ENCODE measurements at regions not wholly inside any gene's neighbourhood (a gene's known extent, or its start where the extent isn't known, plus 50 kb on each side); places are given as distances from the start of the nearest gene placed in this dataset.

DNA sequence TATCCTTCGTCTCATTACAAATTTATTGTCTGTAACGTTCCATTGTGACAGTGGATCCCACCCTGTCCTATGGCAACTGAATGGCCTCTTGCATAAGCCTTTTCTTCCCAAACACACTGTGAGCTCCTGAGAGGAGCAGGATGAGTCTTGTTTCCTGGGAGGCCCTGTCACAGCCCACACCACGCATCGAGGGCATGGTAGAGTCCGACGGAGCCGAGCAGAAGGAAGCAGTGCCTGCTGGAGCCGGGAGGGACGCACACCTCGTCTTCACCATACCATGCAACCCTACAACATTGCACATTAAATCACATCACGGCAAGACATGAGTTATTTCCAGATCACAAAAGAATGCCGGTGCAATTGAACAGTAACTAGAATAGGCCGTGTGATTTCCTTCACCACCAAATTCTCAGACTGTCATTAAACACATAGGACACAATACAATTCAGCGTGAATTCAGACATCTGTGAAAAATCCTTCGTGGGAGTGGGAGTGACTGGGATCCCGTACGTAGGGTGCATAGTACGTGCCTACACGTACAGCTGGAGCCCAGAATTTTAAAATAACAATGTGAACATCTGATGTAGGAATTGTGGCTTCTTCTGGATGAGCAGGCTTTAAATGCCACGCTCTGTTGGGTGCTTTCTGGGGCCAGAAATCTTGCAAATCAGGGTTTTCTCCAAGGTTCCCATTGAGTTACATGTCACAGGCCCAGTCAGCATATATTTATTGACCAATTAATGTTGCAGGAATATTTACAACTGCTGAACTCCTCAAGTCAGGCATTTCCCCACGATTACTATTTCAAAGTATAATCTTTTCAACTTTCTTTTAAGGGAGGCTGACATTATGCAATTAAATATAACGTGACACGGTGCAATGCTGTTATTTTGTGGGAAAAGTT is 201.8 kb downstream of the TTLL2 start:
- Histone ChIP-seq H3K9ac (no peak overlapping the region), H3K36me3 (ENCODE audit: insufficient read depth) (no peaks in the 10 kb centered on the region), H2AFZ (ENCODE audit: low read depth) (no peak overlapping the region), H3K4me1 (ENCODE audit: low read depth, poor library complexity, severe bottlenecking) (no peaks in the 10 kb centered on the region), H3K27me3 (ENCODE audit: insufficient read depth, low read depth) (no peaks in the 10 kb centered on the region), H3K4me3 (IDR thresholded peaks at IDR 0.05; ENCODE audit: insufficient read depth, low read depth, low read length) (no peak overlapping the region), H3K4me2 (no peak overlapping the region), H4K20me1 (ENCODE audit: insufficient read depth) (no peaks in the 10 kb centered on the region), H3K79me2 (ENCODE audit: insufficient read depth, low read depth) (no peaks in the 10 kb centered on the region), H3K27ac (no peak overlapping the region)
- TF ChIP-seq, protein P1, sequence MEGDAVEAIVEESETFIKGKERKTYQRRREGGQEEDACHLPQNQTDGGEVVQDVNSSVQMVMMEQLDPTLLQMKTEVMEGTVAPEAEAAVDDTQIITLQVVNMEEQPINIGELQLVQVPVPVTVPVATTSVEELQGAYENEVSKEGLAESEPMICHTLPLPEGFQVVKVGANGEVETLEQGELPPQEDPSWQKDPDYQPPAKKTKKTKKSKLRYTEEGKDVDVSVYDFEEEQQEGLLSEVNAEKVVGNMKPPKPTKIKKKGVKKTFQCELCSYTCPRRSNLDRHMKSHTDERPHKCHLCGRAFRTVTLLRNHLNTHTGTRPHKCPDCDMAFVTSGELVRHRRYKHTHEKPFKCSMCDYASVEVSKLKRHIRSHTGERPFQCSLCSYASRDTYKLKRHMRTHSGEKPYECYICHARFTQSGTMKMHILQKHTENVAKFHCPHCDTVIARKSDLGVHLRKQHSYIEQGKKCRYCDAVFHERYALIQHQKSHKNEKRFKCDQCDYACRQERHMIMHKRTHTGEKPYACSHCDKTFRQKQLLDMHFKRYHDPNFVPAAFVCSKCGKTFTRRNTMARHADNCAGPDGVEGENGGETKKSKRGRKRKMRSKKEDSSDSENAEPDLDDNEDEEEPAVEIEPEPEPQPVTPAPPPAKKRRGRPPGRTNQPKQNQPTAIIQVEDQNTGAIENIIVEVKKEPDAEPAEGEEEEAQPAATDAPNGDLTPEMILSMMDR (conservative IDR thresholded peaks at IDR 0.05; ENCODE audit: low read depth, low read length), result no peak

DNA sequence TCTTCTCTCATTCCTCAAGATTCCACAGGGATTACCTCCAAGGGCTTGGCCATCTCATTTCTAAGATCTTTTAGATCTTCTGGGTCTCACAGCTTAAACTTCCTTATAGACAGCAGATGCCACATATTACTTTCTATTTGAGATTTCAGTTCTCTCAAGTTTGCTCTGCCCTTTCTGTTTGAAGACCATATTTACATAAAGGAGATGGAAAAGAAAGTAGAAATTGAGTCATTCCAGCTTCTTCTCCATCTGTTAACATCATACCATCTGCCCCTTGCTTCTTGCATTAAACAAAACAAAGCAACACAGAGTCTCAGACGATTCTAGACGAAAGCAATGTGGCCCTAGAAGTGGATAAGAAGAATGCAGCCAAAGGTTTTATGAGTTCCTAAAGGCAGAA is 203.4 kb downstream of the TTLL2 start:
- Histone ChIP-seq H3K4me2 (no peak overlapping the region), H3K27me3 (ENCODE audit: insufficient read depth, low read depth) (no peaks in the 10 kb centered on the region), H3K36me3 (ENCODE audit: insufficient read depth) (no peaks in the 10 kb centered on the region), H3K4me1 (ENCODE audit: low read depth, poor library complexity, severe bottlenecking) (no peaks in the 10 kb centered on the region), H3K79me2 (ENCODE audit: insufficient read depth, low read depth) (no peaks in the 10 kb centered on the region), H3K27ac (no peak overlapping the region), H2AFZ (ENCODE audit: low read depth) (no peak overlapping the region), H3K4me3 (IDR thresholded peaks at IDR 0.05; ENCODE audit: insufficient read depth, low read depth, low read length) (no peak overlapping the region), H3K9ac (no peak overlapping the region), H4K20me1 (ENCODE audit: insufficient read depth) (no peaks in the 10 kb centered on the region)
- TF ChIP-seq, protein P1 (conservative IDR thresholded peaks at IDR 0.05; ENCODE audit: low read depth, low read length), result no peak

DNA sequence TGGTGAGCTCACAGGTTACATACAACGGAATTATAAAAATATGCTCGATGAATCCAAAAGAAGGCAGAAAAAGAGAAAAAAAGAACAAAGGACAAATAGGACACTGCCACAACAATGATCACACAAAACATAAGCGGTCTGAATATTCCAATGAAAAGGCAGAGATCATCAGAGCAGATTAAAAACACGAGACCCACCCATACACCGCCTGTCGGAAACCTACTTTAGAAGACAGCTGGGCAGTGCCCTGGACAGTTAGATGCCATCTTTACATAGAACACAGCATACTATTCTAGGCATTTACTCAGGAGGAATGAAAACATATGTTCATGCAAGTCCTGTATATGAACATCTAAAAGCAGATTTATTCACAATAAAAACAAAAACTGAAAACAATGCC is 204.1 kb downstream of the TTLL2 start:
- no peak overlapping the region for H3K4me2 ChIP-seq
- no peaks in the 10 kb centered on the region for H3K36me3 ChIP-seq (ENCODE audit: insufficient read depth)
- no peak overlapping the region for H3K9ac ChIP-seq
- H3K79me2 ChIP-seq (ENCODE audit: insufficient read depth, low read depth), result no peaks in the 10 kb centered on the region
- no peak overlapping the region for H3K4me3 ChIP-seq (IDR thresholded peaks at IDR 0.05; ENCODE audit: insufficient read depth, low read depth, low read length)
- no peaks in the 10 kb centered on the region for H3K27me3 ChIP-seq (ENCODE audit: insufficient read depth, low read depth)
- H3K27ac ChIP-seq, result no peak overlapping the region
- no peaks in the 10 kb centered on the region for H3K4me1 ChIP-seq (ENCODE audit: low read depth, poor library complexity, severe bottlenecking)
- no peak overlapping the region for H2AFZ ChIP-seq (ENCODE audit: low read depth)
- H4K20me1 ChIP-seq (ENCODE audit: insufficient read depth), result no peaks in the 10 kb centered on the region
- TF ChIP-seq, protein P1 (conservative IDR thresholded peaks at IDR 0.05; ENCODE audit: low read depth, low read length), result no peak

DNA sequence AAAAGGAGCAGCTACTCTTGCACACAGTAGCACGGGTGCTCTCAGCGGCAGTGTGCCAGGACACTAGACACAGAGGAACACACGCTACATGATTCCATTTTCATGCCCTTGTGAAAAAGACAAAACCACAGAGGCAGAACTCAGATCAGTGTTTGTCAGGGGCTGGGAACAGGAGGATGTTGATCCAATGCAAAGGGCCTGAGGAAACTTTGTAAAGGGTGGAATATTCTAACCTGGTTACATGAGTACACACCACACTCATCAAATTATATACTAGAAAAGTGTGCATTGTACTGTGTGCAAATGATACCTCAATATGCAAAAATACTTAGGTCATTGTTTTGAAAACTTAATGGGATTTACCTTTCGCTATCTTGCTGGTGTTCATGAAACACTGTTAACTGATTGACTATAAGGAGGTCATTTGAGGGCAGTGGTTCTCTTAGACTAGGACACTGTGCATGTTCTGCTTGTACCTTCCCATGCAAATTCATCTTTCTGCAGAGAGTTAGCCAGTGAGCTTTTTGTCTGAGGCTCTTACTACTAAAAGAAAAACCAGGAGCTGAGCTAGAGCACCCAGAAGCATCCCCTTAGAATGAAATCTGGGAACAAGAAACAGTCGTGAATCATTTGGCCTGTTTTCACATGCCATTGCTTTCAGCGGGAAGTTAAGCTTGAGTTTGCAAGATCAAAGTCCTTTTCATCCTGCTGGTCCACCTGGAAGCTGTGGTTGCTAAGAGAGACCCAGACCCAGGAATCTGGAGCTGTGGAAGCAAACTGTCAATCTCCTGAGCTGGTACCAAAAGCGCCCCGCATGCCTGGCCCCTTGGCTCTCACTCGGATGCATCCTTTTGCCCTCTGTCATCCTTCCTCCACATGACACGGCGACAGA is 204.8 kb downstream of the TTLL2 start:
- Histone ChIP-seq H3K4me2 (no peak overlapping the region), H3K27ac (no peak overlapping the region), H3K4me1 (ENCODE audit: low read depth, poor library complexity, severe bottlenecking) (no peaks in the 10 kb centered on the region), H2AFZ (ENCODE audit: low read depth) (no peak overlapping the region), H4K20me1 (ENCODE audit: insufficient read depth) (no peaks in the 10 kb centered on the region), H3K79me2 (ENCODE audit: insufficient read depth, low read depth) (no peaks in the 10 kb centered on the region), H3K27me3 (ENCODE audit: insufficient read depth, low read depth) (no peaks in the 10 kb centered on the region), H3K4me3 (IDR thresholded peaks at IDR 0.05; ENCODE audit: insufficient read depth, low read depth, low read length) (no peak overlapping the region), H3K9ac (no peak overlapping the region), H3K36me3 (ENCODE audit: insufficient read depth) (no peaks in the 10 kb centered on the region)
- TF ChIP-seq, protein P1 (conservative IDR thresholded peaks at IDR 0.05; ENCODE audit: low read depth, low read length), result no peak

Measured in KMS-11 (cell line).